ENCODE measurements at regions not wholly inside any gene's neighbourhood (a gene's known extent, or its start where the extent isn't known, plus 50 kb on each side); places are given as distances from the start of the nearest gene placed in this dataset.

DNA sequence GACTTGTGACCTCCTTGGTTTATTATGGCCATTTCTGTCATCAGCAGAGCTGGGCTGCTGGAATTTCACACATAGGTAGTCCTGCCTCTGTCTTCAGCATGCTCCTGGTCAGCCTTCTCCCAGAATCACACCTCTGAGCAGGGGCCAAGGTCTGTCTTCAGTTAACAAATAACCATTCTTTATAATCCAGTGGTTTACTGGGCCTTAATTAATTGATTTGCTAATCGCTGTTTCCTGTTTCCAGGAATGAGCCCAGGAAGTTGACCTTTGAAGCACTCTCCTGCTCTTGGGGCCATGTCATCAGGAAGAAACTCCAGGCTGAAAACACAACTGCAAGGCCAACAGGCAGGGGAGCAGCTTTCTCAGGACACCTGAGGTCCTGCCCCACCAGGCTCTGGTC is 278.5 kb downstream of the SRBD1 start:
- TF ChIP-seq EP300 (IDR thresholded peaks at IDR 0.05) (no peak), POLR2A (IDR thresholded peaks at IDR 0.05) (no peak)

Measured in ovary (tissue), 1 donor.